ENCODE measurements at regions not wholly inside any gene's neighbourhood (a gene's known extent, or its start where the extent isn't known, plus 50 kb on each side); places are given as distances from the start of the nearest gene placed in this dataset.

DNA sequence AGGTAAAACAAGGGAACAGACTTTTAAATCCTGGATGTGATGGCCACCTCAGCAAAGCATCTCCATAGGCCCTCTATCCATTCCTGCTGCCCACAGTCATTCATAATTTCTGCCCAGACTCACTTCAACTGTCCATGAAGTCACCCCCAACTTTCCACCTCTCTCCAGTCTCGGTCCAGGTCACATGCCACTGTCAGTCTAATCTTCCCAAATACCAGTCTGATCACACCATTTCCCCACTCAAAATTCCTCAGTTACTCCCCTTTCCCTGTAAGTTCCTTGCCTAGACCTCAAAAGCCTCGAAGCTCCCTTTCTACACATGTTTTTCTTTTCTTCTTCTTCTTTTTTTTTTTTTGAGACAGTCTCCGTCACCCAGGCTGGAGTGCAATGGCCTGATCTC lies 51.2 kb upstream of the HOPX start:
- TF ChIP-seq, protein P1, sequence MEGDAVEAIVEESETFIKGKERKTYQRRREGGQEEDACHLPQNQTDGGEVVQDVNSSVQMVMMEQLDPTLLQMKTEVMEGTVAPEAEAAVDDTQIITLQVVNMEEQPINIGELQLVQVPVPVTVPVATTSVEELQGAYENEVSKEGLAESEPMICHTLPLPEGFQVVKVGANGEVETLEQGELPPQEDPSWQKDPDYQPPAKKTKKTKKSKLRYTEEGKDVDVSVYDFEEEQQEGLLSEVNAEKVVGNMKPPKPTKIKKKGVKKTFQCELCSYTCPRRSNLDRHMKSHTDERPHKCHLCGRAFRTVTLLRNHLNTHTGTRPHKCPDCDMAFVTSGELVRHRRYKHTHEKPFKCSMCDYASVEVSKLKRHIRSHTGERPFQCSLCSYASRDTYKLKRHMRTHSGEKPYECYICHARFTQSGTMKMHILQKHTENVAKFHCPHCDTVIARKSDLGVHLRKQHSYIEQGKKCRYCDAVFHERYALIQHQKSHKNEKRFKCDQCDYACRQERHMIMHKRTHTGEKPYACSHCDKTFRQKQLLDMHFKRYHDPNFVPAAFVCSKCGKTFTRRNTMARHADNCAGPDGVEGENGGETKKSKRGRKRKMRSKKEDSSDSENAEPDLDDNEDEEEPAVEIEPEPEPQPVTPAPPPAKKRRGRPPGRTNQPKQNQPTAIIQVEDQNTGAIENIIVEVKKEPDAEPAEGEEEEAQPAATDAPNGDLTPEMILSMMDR (IDR thresholded peaks at IDR 0.05): no peak
- TF ChIP-seq POLR2A (IDR thresholded peaks at IDR 0.05): no peak

Measured in right lobe of liver (tissue), 4 donors.